MCF 10A (cell line): ENCODE measurements at regions not wholly inside any gene's neighbourhood (a gene's known extent, or its start where the extent isn't known, plus 50 kb on each side); places are given as distances from the start of the nearest gene placed in this dataset.

ENCODE experiments used
- BruUV-seq: library from RNA; stranded (reverse); fragments of 400-500 nt; replicated peaks from 2 replicates; lab custom pipeline; 2021; lab: Mats Ljungman, UMichigan
- CTCF ChIA-PET: fragments of 300-600 bp; sonication (Branson Sonifier 250); formaldehyde crosslinking; extraction: SDS; loops from one replicate; lab custom pipeline; 2021; ENCODE audit warnings: antibody characterized with exemption, inconsistent platforms; lab: Yijun Ruan, JAX
- POLR2A ChIA-PET: fragments of 300-600, 350-650 bp; sonication (Branson Sonifier 250); formaldehyde crosslinking; extraction: SDS; loops from one replicate; lab custom pipeline; 2020; ENCODE audit warnings: antibody characterized with exemption, inconsistent platforms; lab: Yijun Ruan, JAX
- DNase-seq: peaks from one replicate; pipeline ENCODE4 v3.0.0-alpha.2; 2018; ENCODE audit not compliant: unreplicated experiment
- H3K27ac Mint-ChIP-seq: one replicate; pipeline ENCODE4 v1.8.0; 2022; ENCODE audit warnings: mild to moderate bottlenecking, low read depth, mixed read lengths; ENCODE audit not compliant: unreplicated experiment
- H3K27me3 Mint-ChIP-seq: one replicate; pipeline ENCODE4 v1.8.0; 2022; ENCODE audit warnings: mixed read lengths; ENCODE audit not compliant: insufficient read depth, unreplicated experiment
- H3K36me3 Mint-ChIP-seq: one replicate; pipeline ENCODE4 v1.8.0; 2022; ENCODE audit warnings: mild to moderate bottlenecking, moderate library complexity, mixed read lengths; ENCODE audit not compliant: insufficient read depth, unreplicated experiment
- H3K4me1 Mint-ChIP-seq: one replicate; pipeline ENCODE4 v1.8.0; 2022; ENCODE audit warnings: mixed read lengths; ENCODE audit not compliant: insufficient read depth, unreplicated experiment
- H3K4me3 Mint-ChIP-seq: one replicate; pipeline ENCODE4 v1.8.0; 2022; ENCODE audit warnings: mild to moderate bottlenecking, moderate library complexity, mixed read lengths; ENCODE audit not compliant: unreplicated experiment
- H3K9me3 Mint-ChIP-seq: one replicate; pipeline ENCODE4 v1.8.0; 2022; ENCODE audit warnings: mixed read lengths; ENCODE audit not compliant: unreplicated experiment
- CTCF ChIP-seq: fragments of 200-600 bp; IDR thresholded peaks from one replicate; pipeline ENCODE4 v1.8.0; 2022; ENCODE audit warnings: antibody characterized with exemption, mild to moderate bottlenecking; ENCODE audit not compliant: unreplicated experiment
- intact Hi-C: fragments of 100-400 bp; cut with micrococcal nuclease; formaldehyde crosslinking; loops from 2 replicates; pipeline ENCODE4 v1.14.1; 2022

DNA sequence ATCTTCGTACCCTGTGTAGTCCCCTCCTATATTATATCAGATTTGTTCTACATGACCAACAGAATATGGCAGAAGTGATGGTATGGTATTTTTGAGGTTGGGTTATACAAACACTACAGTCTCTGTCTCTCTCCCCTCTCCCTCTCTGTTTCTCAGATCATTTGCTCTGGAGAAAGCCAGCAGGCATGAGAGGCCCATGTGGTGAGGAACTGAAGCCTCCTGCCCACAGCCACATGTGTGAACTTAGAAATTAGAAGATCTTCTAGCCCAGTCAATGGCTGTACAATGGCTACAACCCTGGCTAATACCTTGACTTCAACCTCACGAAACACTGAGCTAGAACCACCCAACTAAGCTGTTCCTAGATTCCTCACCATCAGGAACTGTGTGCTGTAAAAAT is 250.6 kb downstream of the SMAD2 start:
- Mint-ChIP-seq H3K9me3 (no peaks in the 10 kb centered on the region), H3K27ac (no peak overlapping the region), H3K4me1 (no peaks in the 10 kb centered on the region), H3K4me3 (no peak overlapping the region), H3K36me3 (no peaks in the 10 kb centered on the region), H3K27me3 (no peaks in the 10 kb centered on the region)
- DNase-seq, result no peak
- intact Hi-C loops, result no loop called here
- CTCF ChIA-PET, result no interaction called here
- no peak for TF ChIP-seq CTCF
- no TSS peak for BruUV-seq
- POLR2A ChIA-PET, result no interaction called here

DNA sequence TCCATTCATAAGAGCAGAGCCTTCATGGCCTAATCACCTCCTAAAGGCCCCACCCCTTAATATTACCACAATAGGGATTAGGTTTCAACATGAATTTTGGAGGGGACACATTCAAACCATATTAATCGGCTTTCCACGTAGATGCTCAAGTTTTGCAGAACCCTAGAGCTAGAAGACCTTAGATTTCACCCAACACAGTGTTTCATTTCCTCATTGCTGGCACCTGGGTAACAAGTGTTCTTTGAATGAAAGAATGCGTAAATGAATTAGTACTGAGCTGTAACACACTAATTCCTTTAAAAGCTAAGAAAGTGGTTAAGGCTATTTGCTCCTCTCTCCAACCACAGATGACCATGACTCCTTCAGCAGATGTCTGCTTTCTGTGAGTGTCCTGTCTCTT is 252.5 kb downstream of the SMAD2 start:
- intact Hi-C loops, result no loop called here
- no peaks in the 10 kb centered on the region for H3K36me3 Mint-ChIP-seq
- POLR2A ChIA-PET, result no interaction called here
- CTCF ChIA-PET, result interaction anchor here (0.7 kb wide), 1 partner anchor 727 kb away, joined by 3 read pairs; no protein-coding TSS in a partner anchor
- no peak overlapping the region for H3K4me3 Mint-ChIP-seq
- BruUV-seq, result no TSS peak
- no peaks in the 10 kb centered on the region for H3K4me1 Mint-ChIP-seq
- no peak overlapping the region for H3K27ac Mint-ChIP-seq
- H3K27me3 Mint-ChIP-seq, result no peaks in the 10 kb centered on the region
- H3K9me3 Mint-ChIP-seq, result no peaks in the 10 kb centered on the region
- DNase-seq, result no peak
- TF ChIP-seq CTCF, result no peak

DNA sequence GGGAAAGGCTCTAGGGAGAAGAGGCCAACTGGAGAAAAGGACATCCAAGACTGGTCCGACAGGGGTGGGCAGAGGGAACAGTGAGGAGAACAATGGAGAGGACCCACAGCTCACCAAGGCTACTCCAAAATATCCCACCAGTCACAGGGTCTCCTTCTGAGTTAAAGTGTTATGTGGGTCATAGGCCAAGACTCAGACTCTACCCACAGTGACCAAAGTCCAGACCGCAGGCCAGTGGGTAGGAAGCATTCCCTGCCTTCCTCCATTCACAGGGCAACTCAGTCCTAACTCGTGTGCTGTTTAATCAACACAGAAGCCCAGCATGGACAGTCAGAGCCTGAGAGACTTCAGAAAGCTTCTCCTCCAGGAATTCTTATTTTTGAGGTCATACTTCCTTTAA is 260.6 kb downstream of the SMAD2 start:
- Mint-ChIP-seq H3K27me3 (peaks cover 18% of the 10 kb centered on the region), H3K9me3 (peaks cover 5% of the 10 kb centered on the region), H3K4me3 (no peak overlapping the region), H3K27ac (no peak overlapping the region), H3K4me1 (no peaks in the 10 kb centered on the region), H3K36me3 (no peaks in the 10 kb centered on the region)
- no TSS peak for BruUV-seq
- ChIA-PET CTCF (no interaction called here), POLR2A (no interaction called here)
- DNase-seq, result no peak
- TF ChIP-seq CTCF, result no peak
- intact Hi-C loops, result no loop called here

- H3K4me1 Mint-ChIP-seq, result no peaks in the 10 kb centered on the region
- no peak for DNase-seq
- no TSS peak for BruUV-seq
- intact Hi-C loops, result no loop called here
- ChIA-PET POLR2A (no interaction called here), CTCF (no interaction called here)
- no peak overlapping the region for H3K27ac Mint-ChIP-seq
- H3K36me3 Mint-ChIP-seq, result no peaks in the 10 kb centered on the region
- H3K4me3 Mint-ChIP-seq, result no peak overlapping the region
- no peaks in the 10 kb centered on the region for H3K27me3 Mint-ChIP-seq
- H3K9me3 Mint-ChIP-seq, result peaks cover 8% of the 10 kb centered on the region
- TF ChIP-seq CTCF, result no peak
Measured at GRCh38 chr18:47658498-47658897, 272.0 kb downstream of the SMAD2 start.
